Pancreas (tissue), 10 donors: ENCODE measurements at regions not wholly inside any gene's neighbourhood (a gene's known extent, or its start where the extent isn't known, plus 50 kb on each side); places are given as distances from the start of the nearest gene placed in this dataset.

Experiments used
- ATAC-seq, 4 donors: fragments of 200-7000 bp; cut with Tn5 transposase; one replicate each; pipeline versions ENCODE4 v1.8.0 to v1.9.1; 2020; ENCODE audit warnings: mild to moderate bottlenecking in 4 of 4, moderate library complexity in 4 of 4
- DNase-seq, 6 donors: peaks; one replicate each; pipeline ENCODE4 v3.0.0-alpha.2; 2020
- FAIRE-seq: peaks from 2 replicates; lab custom pipeline; 2012; peaks lifted over from hg19 to GRCh38; lab: Jason Lieb, UNC
- H3K27ac ChIP-seq, 4 donors: fragments of 200-600 bp; sonication (generic); 1 replicate in 3 of 4; 2 replicates in 1 of 4; pipeline versions ENCODE4 v1.5.0 to v1.8.0; 2020
- H3K27me3 ChIP-seq, 4 donors: fragments of 200-600 bp; one replicate each; pipeline ENCODE4 v1.8.0; 2021
- H3K36me3 ChIP-seq, 3 donors: fragments of 200-600 bp; sonication (generic) in 1 of 3; one replicate each; pipeline versions ENCODE4 v1.5.0 to v1.8.0; 2020 to 2021
- H3K4me1 ChIP-seq, 3 donors: fragments of 200-600 bp; one replicate each; pipeline ENCODE4 v1.8.0; 2021
- H3K4me3 ChIP-seq, 4 donors: fragments of 200-600 bp; sonication (generic) in 2 of 4; one replicate each; pipeline versions ENCODE4 v1.5.0 to v1.8.0; 2020 to 2021
- H3K9me3 ChIP-seq, 4 donors: fragments of 200-600 bp; one replicate each; pipeline ENCODE4 v1.8.0; 2021
- CTCF ChIP-seq, 4 donors: fragments of 200-600 bp; sonication (generic) in 3 of 4; IDR thresholded peaks; one replicate each; pipeline versions ENCODE4 v1.5.0 to v1.8.0; 2021; ENCODE audit warnings: antibody characterized with exemption in 4 of 4
- WGBS, 2 donors: extraction: QIAGEN DNeasy Blood & Tissue Kit; methylation state at CpG; one replicate each; pipeline ENCODE4 v1.1.7; 2013; 5-methylcytosine and 5-hydroxymethylcytosine counted together
- intact Hi-C, 3 donors: fragments of 100-400 bp; cut with DNase I; formaldehyde crosslinking; loops; one replicate each; pipeline versions ENCODE4 v1.11.1 to v1.14.2; 2022
- donor health status: healthy with polysubstance abuse.
- donor health status: DM: no; HTN: no; CAD: no; lungs with moderate emphysema.
- donor health status: DM: no; HTN: no; CAD: no.
- donor health status: control.
- donor health status: control.
- donor health status: Bipolar disorder and iron deficiency.
- donor health status: DM: yes; HTN: yes; CAD: no.
- donor health status: DM: no; HTN: no; CAD: no.
- donor health status: DM: no; HTN: no; CAD: no.
- donor health status: DM: yes; HTN: yes; CAD: no.

GRCh38 chr2:217626926-217627325 is 375.9 kb downstream of the TNS1 start:
- 77 to 79% methylated on average over 5 of the region's 5 CpGs for WGBS, 2 donors
- DNase-seq (no peak), ATAC-seq (no peak), FAIRE-seq (no peak)
- Histone ChIP-seq H3K9me3 (no peaks in the 10 kb centered on the region), H3K27me3 (no peaks in the 10 kb centered on the region), H3K4me3 (no peak overlapping the region), H3K4me1 (no peaks in the 10 kb centered on the region), H3K36me3 (no peaks in the 10 kb centered on the region), H3K27ac (no peak overlapping the region)
- no peak for TF ChIP-seq CTCF (IDR thresholded peaks at IDR 0.05)
- intact Hi-C loops: no loop called here

DNA sequence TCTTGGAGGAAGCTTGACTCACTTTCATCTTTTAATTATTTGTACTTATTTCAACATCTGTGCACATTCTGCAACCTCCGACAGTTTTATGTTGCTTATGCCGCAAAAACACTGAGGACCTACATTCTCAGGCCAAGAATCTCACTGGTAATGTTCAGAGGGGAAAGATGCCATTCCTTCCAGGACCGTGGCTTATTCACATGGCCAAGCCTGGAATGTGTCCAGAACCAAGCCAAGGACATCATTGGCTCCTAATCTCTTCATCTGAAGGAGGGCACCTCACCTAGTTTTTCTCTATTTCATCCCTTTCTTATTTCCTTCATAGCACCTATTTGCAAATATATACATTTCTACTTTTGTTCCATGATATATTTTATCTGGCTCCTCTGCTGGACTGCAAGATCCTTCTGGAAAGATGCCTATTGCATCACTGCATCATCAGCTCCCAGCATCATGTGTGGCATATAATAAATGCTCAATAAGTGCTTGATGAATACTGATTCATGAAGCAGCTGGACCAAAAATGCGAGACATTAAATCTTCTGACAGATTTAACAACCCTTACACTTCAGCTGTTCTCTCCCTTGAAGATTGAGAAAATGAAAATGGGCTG is 377.1 kb downstream of the TNS1 start:
- no peak for ATAC-seq
- 67% methylated on average over 4 of the region's 4 CpGs for WGBS, 2 donors
- Histone ChIP-seq H3K36me3 (no peaks in the 10 kb centered on the region), H3K27ac (no peak overlapping the region), H3K9me3 (no peaks in the 10 kb centered on the region), H3K27me3 (no peaks in the 10 kb centered on the region), H3K4me3 (no peak overlapping the region), H3K4me1 (no peaks in the 10 kb centered on the region)
- no peak for DNase-seq
- no peak for FAIRE-seq
- no peak for TF ChIP-seq CTCF (IDR thresholded peaks at IDR 0.05)
- intact Hi-C loops: no loop called here

GRCh38 chr2:217623281-217623912 is 379.4 kb downstream of the TNS1 start:
- no peaks in the 10 kb centered on the region for H3K9me3 ChIP-seq
- no peak for ATAC-seq
- FAIRE-seq: no peak
- no peak for TF ChIP-seq CTCF (IDR thresholded peaks at IDR 0.05)
- no peak overlapping the region for H3K4me3 ChIP-seq
- 92% methylated on average over 2 of the region's 2 CpGs for WGBS, 2 donors
- intact Hi-C loops: no loop called here
- no peaks in the 10 kb centered on the region for H3K4me1 ChIP-seq
- no peak for DNase-seq
- H3K36me3 ChIP-seq: no peaks in the 10 kb centered on the region
- no peaks in the 10 kb centered on the region for H3K27me3 ChIP-seq
- H3K27ac ChIP-seq: no peak overlapping the region

DNA sequence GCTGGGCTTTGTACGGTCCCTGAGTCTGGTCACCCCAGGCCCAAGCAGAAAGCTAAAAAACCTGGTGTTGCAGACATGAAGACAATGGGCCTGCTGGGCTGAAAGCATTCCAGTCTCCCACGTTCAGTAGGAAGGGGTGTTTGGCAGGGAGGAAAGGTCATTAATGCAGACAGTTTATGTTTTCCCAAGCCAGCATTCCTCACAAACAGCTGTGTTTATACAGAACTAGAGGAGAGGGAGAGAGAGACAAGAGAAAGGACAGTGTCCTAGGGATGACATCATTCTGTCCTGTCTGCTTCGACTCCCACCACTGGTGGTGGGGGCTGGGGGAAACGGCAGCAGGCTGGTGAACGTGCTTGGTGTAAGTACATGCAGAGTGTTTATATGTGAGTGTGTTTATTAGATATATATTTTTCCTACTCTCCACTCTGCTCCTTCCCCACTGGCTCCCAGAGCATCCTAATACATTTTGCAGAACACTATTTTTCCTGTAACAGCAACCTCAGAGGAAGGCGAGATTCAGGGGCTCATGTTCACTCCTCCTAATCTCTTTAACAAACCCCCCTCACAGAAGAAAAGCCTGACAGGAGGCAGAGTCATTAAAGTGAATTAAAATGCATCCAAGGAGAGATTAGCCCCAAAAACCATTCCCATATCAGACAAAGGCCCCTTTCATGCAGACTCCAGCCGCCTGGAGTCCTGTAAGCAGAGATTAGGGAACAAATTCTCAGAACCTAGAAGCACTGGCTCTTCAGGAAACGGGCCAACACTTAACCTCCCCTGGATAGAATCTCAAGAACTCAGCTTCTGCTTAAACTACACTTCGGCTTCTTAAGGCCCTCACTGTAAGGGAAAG is 380.4 kb downstream of the TNS1 start:
- no peak for FAIRE-seq
- WGBS, 2 donors: 55 to 60% methylated on average over 9 of the region's 9 CpGs
- peak in 2 of 4 donors; percentile 14 to 47 for ATAC-seq
- Histone ChIP-seq H3K27me3 (no peaks in the 10 kb centered on the region), H3K9me3 (no peaks in the 10 kb centered on the region), H3K4me1 (no peaks in the 10 kb centered on the region), H3K27ac (no peak overlapping the region), H3K36me3 (no peaks in the 10 kb centered on the region), H3K4me3 (no peak overlapping the region)
- intact Hi-C loops: no loop called here
- DNase-seq: no peak
- no peak for TF ChIP-seq CTCF (IDR thresholded peaks at IDR 0.05)
